Posterior cingulate gyrus (tissue), 11 donors: ENCODE measurements at regions not wholly inside any gene's neighbourhood (a gene's known extent, or its start where the extent isn't known, plus 50 kb on each side); places are given as distances from the start of the nearest gene placed in this dataset.

Experiments used
- DNase-seq, 10 donors: peaks; one replicate each; pipeline versions ENCODE4 v3.0.0 to v3.0.0-alpha.2; 2020 to 2021; ENCODE audit warnings: mixed read lengths in 3 of 10
- intact Hi-C: fragments of 100-400 bp; cut with DNase I; formaldehyde crosslinking; loops from one replicate; pipeline ENCODE4 v1.15.1; 2023

DNA sequence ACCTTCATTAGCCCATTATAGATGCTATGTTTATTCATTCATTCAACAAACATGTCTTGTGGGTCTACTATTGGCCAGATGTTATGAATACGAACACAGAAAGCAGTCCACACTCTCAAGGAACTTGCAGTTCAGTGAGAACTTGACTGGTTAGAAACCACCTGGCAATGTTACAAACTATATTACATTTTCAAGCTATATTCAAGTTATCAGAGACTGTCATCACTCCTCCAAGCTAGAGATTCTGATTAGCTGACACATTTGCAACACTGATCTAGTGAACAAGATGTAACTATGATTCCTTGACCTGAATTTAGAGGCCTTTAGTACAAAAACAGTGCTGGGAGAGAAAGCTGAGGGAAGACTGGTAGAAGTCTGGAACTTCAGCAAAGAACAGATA lies 170.7 kb upstream of the EEA1 start:
- intact Hi-C loops = no loop called here
- no peak for DNase-seq

DNA sequence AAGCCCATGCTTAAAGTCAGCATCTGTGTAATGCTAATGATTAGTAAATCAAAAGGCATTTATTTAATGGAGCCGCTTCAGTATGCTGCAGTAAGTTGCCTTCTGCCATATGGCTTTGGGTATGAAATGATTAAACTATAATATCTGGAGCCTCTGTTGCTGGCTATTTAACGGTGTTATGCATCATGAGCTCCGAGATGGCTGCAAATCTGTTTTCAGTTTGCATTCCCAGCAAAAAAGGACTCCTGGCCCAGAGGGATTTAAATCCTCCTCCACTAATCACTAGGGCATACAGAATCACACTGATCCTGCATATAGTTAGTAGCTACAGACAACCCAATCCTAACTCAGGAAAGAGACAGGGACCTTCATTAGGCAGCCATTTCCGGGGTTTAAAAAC lies 171.5 kb upstream of the EEA1 start:
- no peak for DNase-seq
- intact Hi-C loops = no loop called here

DNA sequence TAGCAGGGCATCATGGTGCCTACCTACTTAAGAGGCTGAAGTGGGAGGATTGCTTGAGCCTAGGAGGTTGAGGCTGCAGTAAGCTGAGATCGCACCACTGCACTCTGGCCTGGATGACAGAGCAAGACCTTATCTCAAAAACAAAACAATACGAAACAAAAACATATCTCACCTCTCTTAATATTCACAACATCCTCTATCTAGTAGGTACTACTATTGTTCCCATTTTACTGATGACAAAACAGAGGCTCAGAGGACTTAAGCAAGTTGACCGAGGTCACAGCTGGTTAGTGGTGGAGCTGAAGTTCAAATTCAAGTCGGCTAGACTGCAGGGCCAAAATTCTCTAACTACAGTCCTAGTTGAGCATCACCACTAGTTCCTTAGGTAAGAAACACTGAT lies 172.3 kb upstream of the EEA1 start:
- DNase-seq = no peak
- intact Hi-C loops = no loop called here

DNA sequence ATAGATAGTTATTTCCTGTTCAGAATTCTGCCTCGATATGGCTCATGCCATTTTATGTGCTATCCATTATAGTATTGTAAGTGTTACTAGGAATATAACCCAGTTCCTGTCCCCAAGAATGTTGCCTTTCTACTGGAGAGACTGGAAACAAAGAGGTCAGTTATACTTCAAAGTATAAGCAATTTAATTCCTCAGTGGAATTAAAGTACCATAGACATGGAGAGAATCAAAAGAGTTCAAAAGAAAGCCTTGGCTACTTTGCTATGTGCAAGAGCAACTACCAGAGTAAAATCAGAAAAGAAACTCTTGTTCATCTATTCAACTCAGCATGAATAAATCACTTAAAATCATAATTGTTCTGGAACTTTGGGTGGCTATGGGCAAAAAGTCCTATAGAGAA lies 173.2 kb upstream of the EEA1 start:
- no peak for DNase-seq
- intact Hi-C loops = no loop called here

DNA sequence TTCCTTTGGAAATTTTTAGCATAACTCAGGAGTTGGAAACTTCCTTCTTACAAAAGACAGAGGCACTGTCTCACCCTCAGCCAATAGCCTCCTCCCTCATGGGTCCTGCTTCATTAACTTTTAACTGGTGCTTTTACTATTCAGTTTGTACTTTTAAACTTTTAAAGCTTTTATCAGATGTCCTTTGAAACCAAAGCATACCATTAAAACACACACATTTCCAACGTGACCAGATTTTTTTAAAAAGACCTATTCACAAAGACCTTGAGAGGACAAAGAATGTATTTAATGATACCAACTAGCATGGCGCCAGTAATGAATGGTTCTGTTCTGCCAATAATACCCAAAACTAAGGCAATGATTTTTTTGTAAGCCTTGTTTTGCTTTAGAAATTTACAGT lies 173.6 kb upstream of the EEA1 start:
- no peak for DNase-seq
- intact Hi-C loops = no loop called here

DNA sequence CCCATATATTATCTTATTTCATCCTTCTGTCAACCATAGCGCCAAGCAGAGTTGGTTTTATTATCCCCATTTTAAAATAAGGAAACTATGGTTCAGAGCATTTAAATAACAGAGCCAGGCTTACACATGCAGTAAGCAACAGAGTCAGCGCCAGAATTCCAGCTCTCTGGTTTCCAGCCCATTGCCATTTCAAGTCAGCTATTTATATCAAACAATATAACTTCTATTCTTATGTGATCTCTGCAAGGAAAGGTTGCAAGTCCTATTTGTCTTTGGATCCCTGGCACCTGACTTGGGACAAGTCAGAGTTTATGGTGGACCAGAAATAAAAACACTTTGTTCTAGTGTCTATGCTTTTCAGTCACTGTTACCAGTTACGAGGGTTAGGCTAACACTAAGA lies 174.1 kb upstream of the EEA1 start:
- DNase-seq = no peak
- intact Hi-C loops = no loop called here

DNA sequence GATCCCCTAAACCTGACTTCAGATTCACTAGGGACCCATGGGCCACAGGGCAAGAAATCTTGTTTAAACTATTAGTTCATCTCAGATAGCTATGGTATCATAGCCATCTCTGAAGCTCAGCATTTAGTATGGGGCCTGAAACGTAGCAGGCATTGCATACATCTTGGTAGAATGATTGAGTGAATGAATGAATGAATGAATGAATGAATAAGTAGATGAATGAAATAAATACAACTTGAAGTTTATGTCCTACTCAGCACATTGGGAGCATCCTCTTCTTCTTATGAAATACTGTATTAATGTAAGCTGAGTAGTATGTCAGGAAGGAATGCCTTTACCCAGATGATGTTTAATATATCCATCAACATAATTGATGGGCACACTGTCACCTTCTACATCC lies 175.4 kb upstream of the EEA1 start:
- DNase-seq = no peak
- intact Hi-C loops = no loop called here

DNA sequence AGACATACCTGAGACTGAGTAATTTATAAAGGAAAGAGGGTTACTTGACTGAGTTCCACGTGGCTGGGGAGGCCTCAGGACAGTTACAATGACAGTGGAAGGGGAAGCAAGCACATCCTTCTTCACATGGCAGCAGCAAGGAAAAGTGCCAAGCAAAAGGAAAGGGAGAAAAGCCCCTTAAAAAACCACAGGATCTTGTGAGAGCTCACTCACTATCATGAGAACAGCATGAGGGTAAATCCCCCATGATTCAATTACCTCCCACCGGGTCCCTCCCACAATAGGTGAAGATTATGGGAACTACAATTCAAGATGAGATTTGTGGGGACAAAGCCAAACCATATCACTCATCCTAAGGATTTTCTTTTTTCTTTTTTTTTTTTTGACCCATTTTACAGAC lies 177.8 kb upstream of the EEA1 start:
- DNase-seq = no peak
- intact Hi-C loops = no loop called here

DNA sequence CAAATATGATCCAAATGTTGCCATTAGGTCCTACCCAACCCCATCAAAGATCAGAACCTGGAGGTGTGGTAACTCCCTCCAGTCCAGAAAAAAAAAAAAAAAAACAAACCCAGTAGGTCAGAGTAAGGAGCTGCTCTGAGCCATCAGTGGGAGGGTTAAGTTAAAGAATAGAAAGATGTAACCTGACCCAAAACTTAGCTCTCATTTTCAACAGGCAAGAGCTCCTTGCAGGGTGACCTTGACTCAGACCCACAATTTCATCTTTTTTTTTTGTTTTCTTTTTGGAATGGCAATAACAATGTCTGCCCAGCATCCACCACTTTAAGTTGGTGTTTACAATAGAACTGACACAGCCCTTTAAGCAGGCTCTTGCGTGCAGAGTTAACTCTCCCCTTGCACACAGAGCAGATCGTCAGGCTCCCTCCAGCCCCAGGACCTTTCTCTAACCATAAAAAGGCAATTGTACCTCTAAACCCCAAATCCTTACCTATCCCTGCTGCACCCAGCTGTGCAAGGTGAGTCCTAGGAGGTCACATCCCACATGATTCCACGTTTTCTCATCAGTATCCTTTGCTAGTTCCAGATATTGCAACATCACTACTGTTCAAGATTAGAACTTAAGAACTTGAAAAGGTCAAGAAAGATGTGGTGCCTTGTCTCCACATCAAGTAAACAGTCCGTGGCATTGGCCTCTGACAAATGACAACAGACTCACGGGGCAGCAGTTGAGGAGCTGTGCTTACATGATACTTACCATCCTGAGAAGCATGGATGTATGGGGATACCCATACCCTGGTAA lies 178.6 kb upstream of the EEA1 start:
- intact Hi-C loops = no loop called here

DNA sequence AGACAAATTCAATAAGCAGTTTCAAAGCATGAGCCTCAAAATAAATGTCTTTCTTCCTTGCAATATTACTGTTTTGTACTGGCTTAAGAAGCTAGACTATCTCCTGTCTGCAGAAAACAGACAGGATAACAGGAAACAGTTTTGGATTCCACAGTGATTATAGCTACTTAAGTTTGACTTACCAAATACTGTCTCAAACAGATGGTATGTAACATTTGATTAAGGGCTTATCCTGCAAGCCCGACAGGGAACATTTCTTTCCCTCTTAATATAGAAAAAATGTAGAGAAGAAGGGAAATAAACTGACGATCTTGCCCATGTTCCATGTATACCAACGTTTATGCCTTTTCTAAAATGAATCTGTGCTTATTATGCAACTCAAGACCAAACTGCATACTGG lies 179.9 kb upstream of the EEA1 start:
- DNase-seq = no peak
- intact Hi-C loops = no loop called here

More for the DNA sequence above, 178.6 kb upstream of the EEA1 start:
- no peak for DNase-seq

DNA sequence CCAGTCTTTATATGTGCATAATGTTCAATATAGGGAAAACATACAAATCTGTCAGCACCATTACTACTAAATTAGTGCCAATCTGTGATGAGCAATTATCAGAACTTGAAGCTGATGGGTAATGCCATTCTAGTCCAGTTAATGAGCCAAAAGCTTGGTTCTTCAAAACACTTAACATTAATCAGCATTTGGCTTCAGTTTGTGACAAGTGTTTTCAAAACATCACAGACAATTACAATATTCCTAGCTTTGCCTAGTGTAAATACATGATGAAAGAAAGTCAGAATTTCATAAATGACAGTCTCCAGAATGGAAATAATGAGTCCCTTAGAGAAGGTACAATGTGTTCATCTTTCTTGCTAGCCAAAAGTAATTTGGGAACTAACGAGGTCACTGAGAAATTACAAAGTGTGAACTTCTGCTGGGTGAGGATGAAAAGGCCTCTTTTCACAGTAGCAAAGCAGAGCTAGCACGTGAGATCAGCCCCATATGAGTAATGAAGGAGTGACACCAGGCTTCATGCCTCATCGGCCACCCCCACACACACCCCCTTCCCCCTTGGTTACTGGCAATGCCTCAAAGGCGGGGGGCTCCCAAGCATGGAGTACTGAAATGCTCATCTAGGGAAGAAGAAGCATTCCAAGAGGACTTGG lies 180.6 kb upstream of the EEA1 start:
- intact Hi-C loops = no loop called here
- no peak for DNase-seq

DNA sequence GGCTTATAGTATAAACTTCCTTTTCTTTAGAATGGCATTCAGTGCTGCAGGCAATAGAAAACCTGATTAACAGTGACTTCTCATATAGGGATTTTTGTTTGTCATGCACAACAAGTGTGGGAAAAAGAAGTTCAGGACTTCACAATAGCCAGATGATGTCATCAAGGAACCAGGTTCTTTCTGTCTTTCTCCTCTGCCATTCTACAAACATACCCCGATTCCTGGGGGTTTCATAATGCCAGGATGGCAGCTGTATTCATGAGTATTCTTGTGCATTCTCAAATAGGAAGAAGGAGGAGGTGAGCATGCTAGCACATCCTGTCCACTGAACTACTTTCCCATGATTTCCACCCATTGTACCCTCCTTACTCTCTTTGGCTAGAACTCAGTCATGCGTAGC lies 182.7 kb upstream of the EEA1 start:
- no peak for DNase-seq
- intact Hi-C loops = no loop called here

DNA sequence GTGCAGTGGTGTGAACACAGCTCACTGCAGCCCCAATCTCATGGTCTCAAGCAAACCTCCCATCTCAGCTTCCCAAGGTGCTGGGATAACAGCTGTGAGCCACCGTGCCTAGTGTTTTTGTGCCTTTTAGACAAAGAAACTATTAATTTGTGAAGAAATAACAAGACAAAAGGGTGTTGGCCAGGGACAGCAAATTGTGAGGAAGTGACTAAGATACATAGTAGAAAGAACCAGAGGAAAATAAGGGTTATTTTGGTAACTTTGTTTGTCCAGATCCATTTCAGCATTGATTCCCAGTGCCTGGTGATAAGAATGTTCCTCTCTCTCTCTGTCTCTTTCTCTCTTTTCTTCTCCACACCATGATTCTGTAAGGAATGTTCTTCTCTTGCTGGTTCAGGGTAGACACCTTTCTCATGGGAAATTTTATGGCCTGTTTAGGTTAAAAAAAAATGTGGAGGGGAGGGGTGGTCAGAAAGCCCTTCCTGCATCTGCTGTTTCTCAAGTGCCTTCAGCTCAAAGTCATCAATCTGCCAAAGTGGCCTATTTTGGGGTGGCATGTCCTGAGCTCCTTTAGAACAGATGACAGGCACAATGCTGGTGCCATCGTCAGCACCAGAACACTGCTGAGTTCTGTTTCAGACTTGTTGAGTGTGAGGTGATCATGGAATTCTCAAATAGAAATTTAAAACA lies 184.4 kb upstream of the EEA1 start:
- intact Hi-C loops = no loop called here
- DNase-seq = no peak

DNA sequence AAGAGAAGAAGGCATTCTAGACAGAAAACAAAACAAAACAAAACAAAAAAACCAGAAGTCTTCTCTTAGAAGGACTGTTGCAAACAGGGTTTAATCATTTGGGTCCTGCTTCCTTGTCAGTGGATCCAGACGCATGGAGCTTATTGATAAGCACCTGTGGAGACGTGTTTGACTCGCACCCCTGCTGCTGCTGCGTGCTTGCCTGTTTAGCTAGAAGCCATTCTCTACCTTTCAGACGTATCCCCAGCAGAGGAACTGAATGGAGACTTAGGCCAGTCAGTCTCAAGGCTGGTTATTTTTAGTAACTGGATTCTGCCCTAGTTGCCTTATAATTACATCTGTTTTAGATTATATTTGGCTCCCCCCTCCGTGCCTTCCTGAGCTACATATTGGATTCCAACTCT lies 186.1 kb upstream of the EEA1 start:
- intact Hi-C loops = no loop called here
- DNase-seq = no peak

DNA sequence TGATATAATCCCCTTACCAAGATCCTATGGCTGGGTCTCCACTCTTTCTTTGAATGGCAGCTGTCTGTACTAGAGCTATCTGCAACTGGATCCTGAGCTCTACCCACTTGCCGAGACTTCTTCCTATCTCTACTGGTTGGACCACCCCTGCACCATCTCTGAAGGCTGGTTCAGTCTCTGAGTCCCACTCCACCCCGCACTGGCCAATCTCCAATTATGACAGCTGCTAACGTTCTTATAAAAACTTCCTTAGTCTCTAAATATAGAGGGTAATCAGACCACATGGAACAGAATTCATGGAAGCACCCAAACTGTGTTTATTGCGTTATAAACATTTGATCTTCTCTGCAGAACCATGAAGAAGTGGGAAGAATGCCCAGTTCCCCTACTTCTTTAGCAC lies 186.6 kb upstream of the EEA1 start:
- intact Hi-C loops = no loop called here
- DNase-seq = no peak

DNA sequence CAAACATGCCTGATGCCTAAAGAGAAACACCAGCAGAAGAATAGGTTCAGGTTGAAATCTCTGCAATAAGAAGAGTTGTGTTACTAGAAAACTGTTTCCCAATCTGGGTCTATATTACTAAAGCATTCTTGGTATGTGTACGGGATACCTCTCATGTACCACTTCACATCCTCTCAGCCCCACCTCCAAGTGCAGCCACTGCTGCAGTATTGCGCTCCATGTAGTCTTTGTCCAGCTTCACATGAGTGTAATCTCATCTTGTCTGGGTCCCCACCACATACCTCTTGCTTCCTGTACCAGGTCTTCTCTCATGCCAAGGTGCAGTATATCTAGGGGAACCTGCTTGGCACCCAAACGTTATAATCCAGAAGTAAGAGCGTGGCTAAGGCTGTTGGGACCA lies 187.5 kb upstream of the EEA1 start:
- intact Hi-C loops = no loop called here
- DNase-seq = no peak

DNA sequence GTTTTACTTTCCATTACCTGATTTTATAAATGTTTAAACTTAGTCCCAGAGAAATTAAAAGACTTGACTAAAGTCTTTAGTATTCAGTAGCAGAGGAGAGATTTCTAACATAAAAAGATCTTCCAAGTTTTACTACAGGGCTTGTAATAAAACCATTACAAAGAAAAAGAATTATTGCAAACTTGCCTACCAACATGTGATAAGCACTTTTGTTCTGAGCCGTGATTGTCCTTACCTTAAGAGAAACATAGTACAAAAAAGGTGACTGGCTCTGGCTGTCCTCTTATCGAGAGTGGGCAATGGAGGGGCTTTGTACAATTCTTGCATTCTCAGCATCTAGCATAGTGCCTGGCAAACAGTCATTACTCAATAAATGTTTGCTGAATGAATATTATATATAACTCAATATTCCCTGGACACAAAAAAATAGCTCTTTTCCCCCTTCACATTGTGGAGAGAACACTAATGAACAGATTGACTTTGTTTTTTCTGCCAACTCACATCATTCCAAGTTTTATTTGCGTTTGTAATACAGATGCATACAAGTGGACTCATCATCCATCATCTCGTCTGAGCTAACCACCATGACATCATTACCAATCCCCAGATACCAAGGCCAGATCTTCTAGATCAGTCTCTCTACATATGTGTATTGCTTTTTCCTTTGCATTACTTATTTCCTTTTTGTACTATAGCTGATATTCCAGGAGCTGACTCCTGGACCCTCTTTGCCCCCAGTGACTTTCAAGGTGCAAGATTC lies 192.8 kb upstream of the EEA1 start:
- intact Hi-C loops = no loop called here
- no peak for DNase-seq

DNA sequence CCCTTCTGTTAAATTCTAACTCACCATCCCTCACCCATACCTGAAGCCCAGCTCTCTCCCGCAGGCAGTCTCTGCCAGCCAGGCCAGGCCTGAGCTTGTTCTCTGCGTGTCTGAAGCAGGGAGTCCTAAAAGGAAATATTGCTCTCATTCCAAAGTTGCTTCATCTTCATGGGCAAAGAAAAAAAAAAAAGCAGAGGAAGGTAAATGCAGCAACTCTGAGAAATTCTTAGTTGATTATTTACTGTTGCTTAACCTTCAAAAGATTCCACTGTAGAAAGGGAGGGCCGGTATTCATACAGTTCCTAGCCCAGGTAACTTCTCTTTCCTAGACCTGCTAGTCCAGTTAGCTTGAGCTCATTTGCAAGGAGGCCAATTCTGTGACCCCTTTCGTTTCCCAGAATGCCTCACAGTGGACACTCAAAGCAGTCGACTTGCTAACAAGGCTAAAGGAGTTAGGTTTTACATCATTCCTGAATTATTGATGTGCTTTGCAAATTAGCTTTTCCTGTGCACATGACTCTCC lies 193.5 kb upstream of the EEA1 start:
- intact Hi-C loops = no loop called here
- DNase-seq = no peak

DNA sequence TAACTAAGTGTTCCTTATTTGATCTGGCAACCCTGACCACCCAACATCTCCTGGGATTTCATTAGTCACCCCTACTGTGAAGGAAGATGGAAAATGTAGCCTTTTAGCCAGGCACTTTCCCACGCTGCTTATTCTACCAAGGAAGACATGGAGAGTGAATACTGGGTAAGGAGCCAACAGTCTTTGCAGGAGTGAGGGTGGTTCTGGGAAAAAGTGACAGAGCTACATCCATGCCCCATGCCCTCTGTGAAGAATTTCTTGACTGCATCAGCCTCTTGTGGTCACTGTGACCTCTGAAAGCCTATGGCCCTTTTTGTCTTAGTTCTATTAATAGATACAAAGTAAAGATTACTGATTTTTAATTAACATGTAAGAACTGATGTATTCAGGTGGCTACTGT lies 196.0 kb upstream of the EEA1 start:
- DNase-seq = no peak
- intact Hi-C loops = no loop called here

DNA sequence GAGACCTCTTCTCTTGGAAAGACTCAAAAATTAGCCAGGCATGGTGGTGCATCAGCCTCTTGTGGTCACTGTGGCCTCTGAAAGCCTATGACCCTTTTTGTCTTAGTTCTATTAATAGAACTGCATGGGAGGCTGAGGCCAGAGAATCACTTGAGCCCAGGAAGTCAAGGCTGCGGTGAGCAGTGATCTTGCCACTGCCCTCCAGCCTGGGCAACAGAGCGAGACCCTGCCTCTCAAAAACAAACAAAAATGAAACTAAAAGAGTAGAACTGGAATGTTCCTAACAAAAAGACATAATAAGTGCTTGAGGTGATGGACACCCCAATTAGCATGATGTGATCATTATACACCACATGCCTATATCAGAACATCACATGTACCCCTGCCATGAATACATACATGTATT lies 197.0 kb upstream of the EEA1 start:
- intact Hi-C loops = no loop called here
- DNase-seq = no peak

DNA sequence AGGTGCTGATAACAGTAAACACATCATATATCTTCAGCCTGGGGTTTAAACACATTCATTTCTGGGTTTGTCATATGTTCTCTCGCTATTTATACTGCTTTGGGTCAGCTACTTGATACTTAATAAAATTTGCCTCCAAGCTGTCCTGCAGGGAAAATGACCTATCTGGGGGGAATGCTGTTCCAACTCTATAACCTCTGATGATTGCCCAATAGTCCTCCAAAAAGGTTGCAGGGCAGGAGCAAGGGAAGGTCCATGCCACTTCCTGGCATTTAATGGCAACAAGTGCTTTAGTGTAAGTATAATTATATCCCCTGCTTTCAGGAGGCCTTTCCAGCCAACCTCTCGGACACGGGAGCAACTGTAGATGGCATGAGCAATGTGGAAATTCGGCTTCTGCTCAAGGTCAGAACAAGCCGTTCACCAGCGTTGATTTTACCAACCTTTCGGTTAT lies 198.0 kb upstream of the EEA1 start:
- intact Hi-C loops = no loop called here

More for the DNA sequence above, 198.0 kb upstream of the EEA1 start:
- no peak for DNase-seq
